A673 (cell line): ENCODE measurements at regions not wholly inside any gene's neighbourhood (a gene's known extent, or its start where the extent isn't known, plus 50 kb on each side); places are given as distances from the start of the nearest gene placed in this dataset.

Experiments used
- BruUV-seq: library from RNA; stranded (reverse); fragments of 400-500 nt; replicated peaks from 2 replicates; lab custom pipeline; 2021; lab: Mats Ljungman, UMichigan
- CTCF ChIA-PET: fragments of 300-600 bp; sonication (Branson Sonifier 250); formaldehyde crosslinking; loops from one replicate; lab custom pipeline; 2022; ENCODE audit warnings: antibody characterized with exemption; lab: Charles Lee
- POLR2A ChIA-PET: fragments of 300-600 bp; sonication (Branson Sonifier 250); formaldehyde crosslinking; loops from one replicate; lab custom pipeline; 2022; ENCODE audit warnings: antibody characterized with exemption; ENCODE audit not compliant: low non-redundant PET; lab: Charles Lee
- DNase-seq: peaks from one replicate; pipeline ENCODE4 v3.0.0-alpha.2; 2015; ENCODE audit warnings: low spot score
- H3K27ac ChIP-seq: fragments of 200-600 bp; sonication (generic); 2 replicates; pipeline ENCODE4 v1.5.1; 2016; ENCODE audit warnings: mixed run types, low read depth, mild to moderate bottlenecking, mixed read lengths, antibody characterized with exemption, low read length; ENCODE audit not compliant: poor library complexity, severe bottlenecking
- H3K27me3 ChIP-seq: fragments of 200-600 bp; sonication (generic); replicated peaks from 2 replicates; pipeline ENCODE4 v1.6.1; 2017; ENCODE audit warnings: mixed run types, low read depth, mild to moderate bottlenecking, mixed read lengths, antibody characterized with exemption, low read length; ENCODE audit not compliant: insufficient read depth, poor library complexity
- H3K36me3 ChIP-seq: fragments of 200-600 bp; sonication (generic); 2 replicates; pipeline ENCODE4 v1.6.1; 2016; ENCODE audit warnings: mixed run types, mild to moderate bottlenecking, mixed read lengths, antibody characterized with exemption, low read length; ENCODE audit not compliant: insufficient read depth, poor library complexity, severe bottlenecking
- H3K4me1 ChIP-seq: fragments of 200-600 bp; sonication (generic); 2 replicates; pipeline ENCODE4 v1.6.1; 2017; ENCODE audit warnings: mixed run types, mild to moderate bottlenecking, mixed read lengths, antibody characterized with exemption, low read length; ENCODE audit not compliant: insufficient read depth, poor library complexity, severe bottlenecking
- H3K4me3 ChIP-seq: fragments of 200-600 bp; sonication (generic); 2 replicates; pipeline ENCODE4 v1.5.1; 2016; ENCODE audit warnings: low read depth, mixed run types, mild to moderate bottlenecking, mixed read lengths, low read length; ENCODE audit not compliant: poor library complexity, severe bottlenecking
- H3K9me3 ChIP-seq: fragments of 200-600 bp; sonication (generic); 2 replicates; pipeline ENCODE4 v1.6.1; 2016; ENCODE audit warnings: mixed run types, low read depth, mild to moderate bottlenecking, mixed read lengths, antibody characterized with exemption, low read length; ENCODE audit not compliant: poor library complexity, severe bottlenecking
- EZH2 ChIP-seq: fragments of 200-600 bp; sonication (generic); IDR thresholded peaks from 2 replicates; pipeline ENCODE4 v1.6.1; 2017; ENCODE audit warnings: borderline replicate concordance, low read depth, mild to moderate bottlenecking, mixed read lengths, antibody characterized with exemption, low read length; ENCODE audit not compliant: poor library complexity, severe bottlenecking
- intact Hi-C: fragments of 100-400 bp; cut with micrococcal nuclease; formaldehyde crosslinking; loops from one replicate; pipeline ENCODE4 v1.10.0; 2022; ENCODE audit not compliant: unreplicated experiment
- TF ChIP-seq, protein P1 (sequence below): fragments of 300-800, 200-600 bp; sonication (generic); conservative IDR thresholded peaks from 2 replicates; pipeline ENCODE4 v1.5.1; 2017; ENCODE audit warnings: low read depth, mild to moderate bottlenecking, antibody characterized with exemption, low read length, moderate library complexity, mixed read lengths

GRCh38 chr22:48334971-48335370 lies 1492.7 kb downstream of the BRD1 start:
- H3K9me3 ChIP-seq: no peaks in the 10 kb centered on the region
- H3K27ac ChIP-seq: no peak overlapping the region
- H3K4me1 ChIP-seq: no peaks in the 10 kb centered on the region
- no peak overlapping the region for H3K4me3 ChIP-seq
- H3K27me3 ChIP-seq: no peaks in the 10 kb centered on the region
- DNase-seq: no peak
- no TSS peak for BruUV-seq
- TF ChIP-seq, protein P1, sequence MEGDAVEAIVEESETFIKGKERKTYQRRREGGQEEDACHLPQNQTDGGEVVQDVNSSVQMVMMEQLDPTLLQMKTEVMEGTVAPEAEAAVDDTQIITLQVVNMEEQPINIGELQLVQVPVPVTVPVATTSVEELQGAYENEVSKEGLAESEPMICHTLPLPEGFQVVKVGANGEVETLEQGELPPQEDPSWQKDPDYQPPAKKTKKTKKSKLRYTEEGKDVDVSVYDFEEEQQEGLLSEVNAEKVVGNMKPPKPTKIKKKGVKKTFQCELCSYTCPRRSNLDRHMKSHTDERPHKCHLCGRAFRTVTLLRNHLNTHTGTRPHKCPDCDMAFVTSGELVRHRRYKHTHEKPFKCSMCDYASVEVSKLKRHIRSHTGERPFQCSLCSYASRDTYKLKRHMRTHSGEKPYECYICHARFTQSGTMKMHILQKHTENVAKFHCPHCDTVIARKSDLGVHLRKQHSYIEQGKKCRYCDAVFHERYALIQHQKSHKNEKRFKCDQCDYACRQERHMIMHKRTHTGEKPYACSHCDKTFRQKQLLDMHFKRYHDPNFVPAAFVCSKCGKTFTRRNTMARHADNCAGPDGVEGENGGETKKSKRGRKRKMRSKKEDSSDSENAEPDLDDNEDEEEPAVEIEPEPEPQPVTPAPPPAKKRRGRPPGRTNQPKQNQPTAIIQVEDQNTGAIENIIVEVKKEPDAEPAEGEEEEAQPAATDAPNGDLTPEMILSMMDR: no peak
- no peak for TF ChIP-seq EZH2
- no peaks in the 10 kb centered on the region for H3K36me3 ChIP-seq
- ChIA-PET CTCF (no interaction called here), POLR2A (no interaction called here)
- intact Hi-C loops: no loop called here

DNA sequence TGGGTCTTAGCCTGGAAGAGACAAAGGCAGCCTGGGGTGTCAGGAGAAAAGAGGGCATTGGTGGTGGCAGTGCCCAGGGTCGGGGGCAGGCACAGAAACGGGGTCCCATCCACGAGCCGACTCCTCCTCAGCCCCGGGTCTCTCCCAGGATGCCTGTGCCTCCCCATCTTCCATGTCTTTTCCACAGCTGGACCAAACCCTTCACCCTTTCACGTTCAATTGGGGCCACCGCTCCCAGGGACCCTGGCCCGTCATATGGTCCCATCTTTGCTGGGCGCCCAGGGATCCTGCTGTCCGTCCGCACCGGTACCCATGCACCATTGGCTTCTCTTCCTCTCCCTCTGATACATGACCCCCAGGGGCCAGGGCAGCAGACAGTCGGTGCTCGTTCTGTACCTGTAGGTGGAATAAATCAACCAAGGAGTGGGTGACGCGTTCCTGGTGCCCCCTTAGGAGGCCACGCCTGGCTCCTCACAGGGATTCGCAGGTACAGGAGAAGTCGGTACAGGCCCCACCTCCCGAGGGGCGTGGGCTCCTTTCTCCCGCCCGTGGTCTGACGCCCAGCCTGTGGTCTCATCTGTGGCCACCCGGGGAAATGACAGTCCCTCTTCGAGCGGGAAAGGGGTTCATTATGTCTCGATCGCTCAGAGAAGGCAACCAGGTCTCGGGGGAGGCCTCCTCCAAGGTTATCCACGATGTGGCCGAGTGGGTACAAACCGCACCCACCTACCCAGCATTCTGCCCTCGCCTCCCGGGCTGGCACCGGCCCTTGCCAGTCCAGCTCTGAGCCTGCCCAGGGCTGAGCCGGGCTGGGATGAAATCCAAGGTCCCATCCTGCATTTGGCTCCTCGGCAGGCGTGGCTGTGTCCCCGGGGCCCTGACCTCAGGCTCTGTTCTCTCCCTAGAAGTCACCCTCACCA lies 1493.6 kb downstream of the BRD1 start:
- Histone ChIP-seq H3K27ac (no peak overlapping the region), H3K27me3 (no peaks in the 10 kb centered on the region), H3K9me3 (no peaks in the 10 kb centered on the region), H3K4me1 (no peaks in the 10 kb centered on the region), H3K4me3 (no peak overlapping the region), H3K36me3 (no peaks in the 10 kb centered on the region)
- intact Hi-C loops: no loop called here
- ChIA-PET POLR2A (no interaction called here), CTCF (no interaction called here)
- no TSS peak for BruUV-seq
- no peak for DNase-seq
- TF ChIP-seq, protein P1: no peak
- TF ChIP-seq EZH2: no peak

DNA sequence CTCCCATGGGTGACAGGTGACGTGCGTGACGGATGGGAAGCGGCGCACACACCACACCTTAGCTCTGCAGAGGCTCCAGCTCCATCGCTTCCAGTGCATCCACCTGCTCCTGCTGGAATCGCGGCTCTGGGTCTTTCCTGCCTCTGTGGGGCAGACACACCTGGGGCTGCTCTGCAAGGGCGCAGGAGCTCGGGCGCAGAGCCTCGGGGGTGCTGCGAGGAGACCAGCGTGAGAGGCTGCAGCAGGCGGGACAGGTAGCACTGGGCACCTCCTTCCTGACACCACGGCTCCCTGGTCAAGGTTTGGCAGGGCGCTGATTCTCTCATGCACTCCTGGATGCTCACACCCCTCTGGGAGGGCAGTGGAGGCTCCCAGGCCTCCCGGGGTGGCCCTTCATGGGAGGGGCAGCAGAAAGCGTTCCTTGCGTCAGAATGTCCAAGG lies 1494.3 kb downstream of the BRD1 start:
- Histone ChIP-seq H3K9me3 (no peaks in the 10 kb centered on the region), H3K27me3 (no peaks in the 10 kb centered on the region), H3K4me1 (no peaks in the 10 kb centered on the region), H3K36me3 (no peaks in the 10 kb centered on the region), H3K4me3 (no peak overlapping the region), H3K27ac (no peak overlapping the region)
- ChIA-PET POLR2A (no interaction called here), CTCF (no interaction called here)
- DNase-seq: no peak
- BruUV-seq: no TSS peak
- intact Hi-C loops: no loop called here
- TF ChIP-seq, protein P1: no peak
- TF ChIP-seq EZH2: no peak
